DND-41 (cell line): ENCODE measurements at regions not wholly inside any gene's neighbourhood (a gene's known extent, or its start where the extent isn't known, plus 50 kb on each side); places are given as distances from the start of the nearest gene placed in this dataset.
"Not testable (repeated sequence)": the region's sequence is repeated elsewhere in the genome, so short reads cannot be mapped to it uniquely, and the experiment has no call there.

Source experiments
- EZH2 ChIP-seq: IDR thresholded peaks from 3 replicates; pipeline ENCODE4 v1.6.1; 2012; ENCODE audit warnings: borderline replicate concordance, low read depth, mild to moderate bottlenecking, moderate library complexity, low read length, inconsistent platforms; ENCODE audit not compliant: severe bottlenecking
- TF ChIP-seq, protein P1 (sequence below): IDR thresholded peaks from 2 replicates; pipeline ENCODE4 v1.5.1; 2012; ENCODE audit warnings: borderline replicate concordance, low read length, moderate library complexity, mild to moderate bottlenecking; ENCODE audit not compliant: poor library complexity, severe bottlenecking; ENCODE audit errors: extremely low read depth

DNA sequence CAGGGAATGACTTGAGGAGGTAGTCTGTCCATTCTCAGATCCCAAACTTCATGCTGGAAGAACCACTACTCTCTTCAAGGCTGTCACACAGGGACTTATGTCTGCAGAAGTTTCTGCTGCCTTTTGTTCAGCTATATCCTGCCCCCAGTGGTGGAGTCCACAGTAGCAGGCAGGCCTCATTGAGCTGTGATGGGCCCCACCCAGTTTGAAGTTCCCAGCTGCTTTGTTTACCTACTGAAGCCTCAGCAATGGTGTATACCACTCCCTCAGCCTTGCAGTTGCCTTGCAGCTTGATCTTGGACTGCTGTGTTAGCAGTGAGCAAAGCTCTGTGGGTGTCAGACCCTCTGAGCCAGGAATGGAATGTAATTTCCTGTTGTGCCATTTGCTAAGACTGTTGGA is 212.0 kb downstream of the CDY2B start:
- TF ChIP-seq, protein P1, sequence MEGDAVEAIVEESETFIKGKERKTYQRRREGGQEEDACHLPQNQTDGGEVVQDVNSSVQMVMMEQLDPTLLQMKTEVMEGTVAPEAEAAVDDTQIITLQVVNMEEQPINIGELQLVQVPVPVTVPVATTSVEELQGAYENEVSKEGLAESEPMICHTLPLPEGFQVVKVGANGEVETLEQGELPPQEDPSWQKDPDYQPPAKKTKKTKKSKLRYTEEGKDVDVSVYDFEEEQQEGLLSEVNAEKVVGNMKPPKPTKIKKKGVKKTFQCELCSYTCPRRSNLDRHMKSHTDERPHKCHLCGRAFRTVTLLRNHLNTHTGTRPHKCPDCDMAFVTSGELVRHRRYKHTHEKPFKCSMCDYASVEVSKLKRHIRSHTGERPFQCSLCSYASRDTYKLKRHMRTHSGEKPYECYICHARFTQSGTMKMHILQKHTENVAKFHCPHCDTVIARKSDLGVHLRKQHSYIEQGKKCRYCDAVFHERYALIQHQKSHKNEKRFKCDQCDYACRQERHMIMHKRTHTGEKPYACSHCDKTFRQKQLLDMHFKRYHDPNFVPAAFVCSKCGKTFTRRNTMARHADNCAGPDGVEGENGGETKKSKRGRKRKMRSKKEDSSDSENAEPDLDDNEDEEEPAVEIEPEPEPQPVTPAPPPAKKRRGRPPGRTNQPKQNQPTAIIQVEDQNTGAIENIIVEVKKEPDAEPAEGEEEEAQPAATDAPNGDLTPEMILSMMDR = not testable (repeated sequence)
- TF ChIP-seq EZH2 = not testable (repeated sequence)
